K562 (cell line): ENCODE measurements at regions not wholly inside any gene's neighbourhood (a gene's known extent, or its start where the extent isn't known, plus 50 kb on each side); places are given as distances from the start of the nearest gene placed in this dataset.

Source experiments
- ATAC-seq: fragments of 200-7000 bp; cut with Tn5 transposase; 3 replicates; pipeline ENCODE4 v1.9.1; 2020; ENCODE audit warnings: moderate library complexity
- BruUV-seq: library from RNA; stranded (reverse); fragments of 400-500 nt; replicated peaks from 2 replicates; lab custom pipeline; 2021; lab: Mats Ljungman, UMichigan
- CTCF ChIA-PET: fragments of 300-600 bp; formaldehyde crosslinking; extraction: SDS; loops from one replicate; lab custom pipeline; 2021; ENCODE audit warnings: low intra/inter-chr PET ratio; lab: Yijun Ruan, JAX
- POLR2A ChIA-PET: fragments of 300-600, 350-650 bp; sonication (Branson Sonifier 250); formaldehyde crosslinking; extraction: SDS; loops from one replicate; lab custom pipeline; 2021; ENCODE audit warnings: antibody characterized with exemption, inconsistent platforms; lab: Yijun Ruan, JAX
- DNase-seq, 4 experiments: peaks; one replicate each; pipeline versions ENCODE4 v3.0.0 to v3.0.0-alpha.2; 2011 to 2018; ENCODE audit warnings: low spot score in 3 of 4, mixed read lengths in 3 of 4; ENCODE audit errors: extremely low read depth in 1 of 4
- FAIRE-seq: peaks from 2 replicates; lab custom pipeline; 2011; peaks lifted over from hg19 to GRCh38; lab: Jason Lieb, UNC
- H2AFZ ChIP-seq: 2 replicates; pipeline ENCODE4 v1.6.0; 2011; ENCODE audit warnings: low read depth, low read length, control low read depth, inconsistent platforms
- H3K27ac ChIP-seq: fragments of 200-600 bp; 3 replicates; pipeline ENCODE4 v1.8.0; 2011; ENCODE audit warnings: low read depth, mild to moderate bottlenecking, control low read depth, inconsistent platforms, low read length, moderate library complexity, mixed read lengths; ENCODE audit errors: extremely low read depth
- H3K27me3 ChIP-seq, 2 experiments: fragments of 300-600 bp in 1 of 2; 2 replicates in 1 of 2; 3 replicates in 1 of 2; pipeline versions ENCODE4 v1.6.0 to v1.8.0; 2011; ENCODE audit warnings: inconsistent platforms in 2 of 2, low read length in 2 of 2, mild to moderate bottlenecking in 1 of 2, mixed read lengths in 1 of 2, moderate library complexity in 1 of 2; ENCODE audit not compliant: control insufficient read depth in 2 of 2, insufficient read depth in 2 of 2
- H3K36me3 ChIP-seq: fragments of 300-600 bp; 3 replicates; pipeline ENCODE4 v1.8.0; 2011; ENCODE audit warnings: mild to moderate bottlenecking, low read length, inconsistent platforms; ENCODE audit not compliant: control insufficient read depth, insufficient read depth
- H3K4me1 ChIP-seq, 2 experiments: fragments of 200-600 bp in 1 of 2; replicated peaks in 1 of 2; 2 replicates in 1 of 2; 3 replicates in 1 of 2; pipeline versions ENCODE4 v1.5.1 to v1.8.0; 2011; ENCODE audit warnings: inconsistent platforms in 2 of 2, low read length in 2 of 2, mild to moderate bottlenecking in 1 of 2, mixed read lengths in 1 of 2, moderate library complexity in 1 of 2; ENCODE audit not compliant: control insufficient read depth in 2 of 2, insufficient read depth in 2 of 2
- H3K4me2 ChIP-seq: 2 replicates; pipeline ENCODE4 v1.6.1; 2011; ENCODE audit warnings: low read length, control low read depth, inconsistent platforms, mixed read lengths; ENCODE audit not compliant: insufficient read depth
- H3K4me3 ChIP-seq: fragments of 200-600 bp; sonication (generic), shearing (Covaris generic); 2 replicates; pipeline ENCODE4 v1.5.1; 2016; ENCODE audit warnings: control low read depth, inconsistent platforms
- H3K79me2 ChIP-seq: fragments of 200-600 bp; 3 replicates; pipeline ENCODE4 v1.8.0; 2011; ENCODE audit warnings: low read length, inconsistent platforms; ENCODE audit not compliant: control insufficient read depth, insufficient read depth
- H3K9ac ChIP-seq, 2 experiments: 2 replicates each; pipeline versions ENCODE4 v1.6.0 to v1.6.1; 2011; ENCODE audit warnings: low read depth in 2 of 2, low read length in 2 of 2, control low read depth in 1 of 2, inconsistent platforms in 1 of 2, mild to moderate bottlenecking in 1 of 2, mixed read lengths in 1 of 2; ENCODE audit not compliant: insufficient read depth in 1 of 2
- H3K9me1 ChIP-seq: one replicate; pipeline ENCODE4 v1.6.0; 2011; ENCODE audit warnings: inconsistent platforms, mild to moderate bottlenecking, low read length, moderate library complexity; ENCODE audit not compliant: control insufficient read depth, insufficient read depth
- H3K9me3 ChIP-seq: replicated peaks from 2 replicates; pipeline ENCODE4 v1.5.1; 2011; ENCODE audit warnings: low read depth, low read length, inconsistent platforms; ENCODE audit not compliant: control insufficient read depth, insufficient read depth
- H4K20me1 ChIP-seq: replicated peaks from 2 replicates; pipeline ENCODE4 v1.6.1; 2011; ENCODE audit warnings: low read length, inconsistent platforms, mixed read lengths; ENCODE audit not compliant: control insufficient read depth, insufficient read depth
- ARID3A ChIP-seq: IDR thresholded peaks from 2 replicates; pipeline ENCODE4 v1.6.1; 2012; ENCODE audit warnings: low read depth, low read length, improper control_type of control experiment, borderline replicate concordance
- BACH1 ChIP-seq: fragments of 200-800 bp; sonication (Bioruptor generic); IDR thresholded peaks from 2 replicates; pipeline ENCODE4 v1.6.1; 2016; ENCODE audit warnings: missing genetic modification characterization, missing compliant biosample characterization
- CBX1 ChIP-seq: sonication (generic); IDR thresholded peaks from 2 replicates; pipeline ENCODE4 v1.6.1; 2016; ENCODE audit warnings: antibody characterized with exemption, low read depth, mild to moderate bottlenecking
- KDM2B ChIP-seq: fragments of 250-450 bp; sonication (Bioruptor Pico); IDR thresholded peaks from 2 replicates; pipeline ENCODE4 v1.8.0; 2021; ENCODE audit warnings: mild to moderate bottlenecking, moderate library complexity
- SIX5 ChIP-seq, 2 experiments: IDR thresholded peaks; 2 replicates each; pipeline ENCODE4 v1.6.1; 2011; ENCODE audit warnings: low read length in 2 of 2, borderline replicate concordance in 1 of 2, low read depth in 1 of 2, mild to moderate bottlenecking in 1 of 2, moderate library complexity in 1 of 2; ENCODE audit not compliant: insufficient read depth in 1 of 2
- SP1 ChIP-seq: sonication (generic); formaldehyde crosslinking; IDR thresholded peaks from 2 replicates; pipeline ENCODE4 v1.8.1; 2022; ENCODE audit warnings: mild to moderate bottlenecking, missing genetic modification reagents
- SRSF1 ChIP-seq: fragments of 200-400 bp; formaldehyde crosslinking; IDR thresholded peaks from 2 replicates; pipeline ENCODE4 v1.6.1; 2017; ENCODE audit warnings: mild to moderate bottlenecking, low read depth, low read length, moderate library complexity
- TRIM25 ChIP-seq: fragments of 450-650 bp; IDR thresholded peaks from 2 replicates; pipeline ENCODE4 v1.7.0; 2016; ENCODE audit warnings: borderline replicate concordance
- ZNF217 ChIP-seq: sonication (generic); formaldehyde crosslinking; IDR thresholded peaks from 2 replicates; pipeline ENCODE4 v1.8.0; 2022; ENCODE audit warnings: mild to moderate bottlenecking, missing genetic modification reagents
- WGBS: fragments of 100-300 bp; shearing (Covaris generic); methylation state at CpG from one replicate; pipeline ENCODE4 v1.1.6; 2016; ENCODE audit warnings: low coverage, mixed read lengths; ENCODE audit not compliant: insufficient coverage; ENCODE audit errors: missing lambda C conversion rate; 5-methylcytosine and 5-hydroxymethylcytosine counted together
- in situ Hi-C: fragments of 300-500 bp; cut with MboI; formaldehyde crosslinking; loops from 4 replicates; pipeline ENCODE4 v1.15.0; 2018; ENCODE audit warnings: inconsistent platforms, mixed read lengths
- intact Hi-C: fragments of 100-400 bp; cut with micrococcal nuclease; formaldehyde crosslinking; loops from 2 replicates; pipeline ENCODE4 v1.14.2; 2022

- H3K9ac ChIP-seq, result no peak overlapping the region
- no peaks in the 10 kb centered on the region for H3K4me1 ChIP-seq
- H2AFZ ChIP-seq, result no peak overlapping the region
- WGBS, result 0% methylated on average over 11 of the region's 11 CpGs
- H3K36me3 ChIP-seq, result no peaks in the 10 kb centered on the region
- no peak for ATAC-seq
- no peak overlapping the region for H3K4me3 ChIP-seq
- DNase-seq, result no peak
- TF ChIP-seq SRSF1 (no peak), ARID3A (no peak), KDM2B (CRISPR knock-in tag) (no peak), BACH1 (tag) (no peak), SIX5 (IDR thresholded peaks at IDR 0.05; ENCODE audit: borderline replicate concordance in 1 of 2, insufficient read depth in 1 of 2, low read depth in 1 of 2, low read length in 2 of 2) (no peak), CBX1 (no peak), TRIM25 (no peak), SP1 (no peak), ZNF217 (no peak)
- POLR2A ChIA-PET, result no interaction called here
- no peaks in the 10 kb centered on the region for H3K9me1 ChIP-seq
- H4K20me1 ChIP-seq, result no peaks in the 10 kb centered on the region
- CTCF ChIA-PET, result no interaction called here
- in situ Hi-C loops (no loop called here), intact Hi-C loops (no loop called here)
- no peak overlapping the region for H3K27ac ChIP-seq
- no TSS peak for BruUV-seq
- H3K79me2 ChIP-seq, result no peaks in the 10 kb centered on the region
- H3K9me3 ChIP-seq, result no peaks in the 10 kb centered on the region
- no peak for FAIRE-seq
- no peak overlapping the region for H3K4me2 ChIP-seq
- H3K27me3 ChIP-seq, result peaks cover 5 to 63% of the 10 kb centered on the region in 2 experiments; a peak in 3 of 5 replicates
Observed at GRCh38 chr18:78719821-78720220, 259.8 kb upstream of the SALL3 start.
